HL-60 (cell line): ENCODE measurements at regions not wholly inside any gene's neighbourhood (a gene's known extent, or its start where the extent isn't known, plus 50 kb on each side); places are given as distances from the start of the nearest gene placed in this dataset.

Experiments used
- DNase-seq, 2 experiments: peaks; one replicate each; pipeline ENCODE4 v3.0.0-alpha.2; 2010 to 2020; ENCODE audit warnings: low read depth in 1 of 2, low spot score in 1 of 2
- H3K27ac ChIP-seq: fragments of 250-450 bp; sonication (Bioruptor Pico); replicated peaks from 2 replicates; pipeline ENCODE4 v1.5.1; 2020; ENCODE audit warnings: mild to moderate bottlenecking, moderate library complexity
- H3K27me3 ChIP-seq: fragments of 250-450 bp; sonication (Bioruptor Pico); 2 replicates; pipeline ENCODE4 v1.5.1; 2021; ENCODE audit warnings: mild to moderate bottlenecking, moderate library complexity; ENCODE audit not compliant: insufficient read depth, poor library complexity, severe bottlenecking
- H3K4me3 ChIP-seq: replicated peaks from 2 replicates; pipeline ENCODE4 v1.5.1; 2011; ENCODE audit warnings: mild to moderate bottlenecking, control low read depth, low read length; ENCODE audit not compliant: insufficient read depth
- GABPA ChIP-seq: IDR thresholded peaks from 2 replicates; pipeline ENCODE4 v1.6.1; 2012; ENCODE audit warnings: low read depth
- POLR2AphosphoS5 ChIP-seq: IDR thresholded peaks from 2 replicates; pipeline ENCODE4 v1.6.1; 2012; ENCODE audit warnings: low read depth
- SPI1 ChIP-seq: IDR thresholded peaks from 2 replicates; pipeline ENCODE4 v1.6.1; 2012; ENCODE audit warnings: low read depth, mild to moderate bottlenecking, borderline replicate concordance
- TF ChIP-seq, protein P1 (sequence below): IDR thresholded peaks from 2 replicates; pipeline ENCODE4 v1.6.1; 2012; ENCODE audit warnings: low read depth; ENCODE audit not compliant: insufficient replicate concordance
- TF ChIP-seq, protein P2 (sequence below): IDR thresholded peaks from one replicate; pipeline ENCODE4 v1.5.1; 2011; ENCODE audit warnings: low read length, control low read depth, inconsistent platforms; ENCODE audit not compliant: insufficient read depth

DNA sequence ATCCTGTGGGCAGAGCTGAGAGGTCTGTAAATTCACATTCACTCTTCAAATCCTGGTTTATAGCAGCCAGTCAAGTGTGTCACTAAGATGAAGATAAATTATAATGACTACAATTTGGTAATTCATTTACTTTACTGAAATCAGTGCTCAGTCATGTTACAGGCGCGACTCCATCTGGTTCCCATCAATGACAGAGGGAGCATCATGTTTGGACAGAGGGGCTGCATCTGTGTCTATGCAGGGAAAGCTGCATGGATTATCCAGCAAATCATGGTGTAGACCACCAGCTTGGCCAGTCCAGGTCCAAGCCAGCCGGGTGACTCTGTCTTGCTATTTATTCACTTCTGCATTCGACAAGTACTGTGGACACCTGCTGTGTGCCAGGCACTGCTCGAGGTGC lies 214.1 kb upstream of the ZNF32 start:
- DNase-seq = no peak
- TF ChIP-seq, protein P1, sequence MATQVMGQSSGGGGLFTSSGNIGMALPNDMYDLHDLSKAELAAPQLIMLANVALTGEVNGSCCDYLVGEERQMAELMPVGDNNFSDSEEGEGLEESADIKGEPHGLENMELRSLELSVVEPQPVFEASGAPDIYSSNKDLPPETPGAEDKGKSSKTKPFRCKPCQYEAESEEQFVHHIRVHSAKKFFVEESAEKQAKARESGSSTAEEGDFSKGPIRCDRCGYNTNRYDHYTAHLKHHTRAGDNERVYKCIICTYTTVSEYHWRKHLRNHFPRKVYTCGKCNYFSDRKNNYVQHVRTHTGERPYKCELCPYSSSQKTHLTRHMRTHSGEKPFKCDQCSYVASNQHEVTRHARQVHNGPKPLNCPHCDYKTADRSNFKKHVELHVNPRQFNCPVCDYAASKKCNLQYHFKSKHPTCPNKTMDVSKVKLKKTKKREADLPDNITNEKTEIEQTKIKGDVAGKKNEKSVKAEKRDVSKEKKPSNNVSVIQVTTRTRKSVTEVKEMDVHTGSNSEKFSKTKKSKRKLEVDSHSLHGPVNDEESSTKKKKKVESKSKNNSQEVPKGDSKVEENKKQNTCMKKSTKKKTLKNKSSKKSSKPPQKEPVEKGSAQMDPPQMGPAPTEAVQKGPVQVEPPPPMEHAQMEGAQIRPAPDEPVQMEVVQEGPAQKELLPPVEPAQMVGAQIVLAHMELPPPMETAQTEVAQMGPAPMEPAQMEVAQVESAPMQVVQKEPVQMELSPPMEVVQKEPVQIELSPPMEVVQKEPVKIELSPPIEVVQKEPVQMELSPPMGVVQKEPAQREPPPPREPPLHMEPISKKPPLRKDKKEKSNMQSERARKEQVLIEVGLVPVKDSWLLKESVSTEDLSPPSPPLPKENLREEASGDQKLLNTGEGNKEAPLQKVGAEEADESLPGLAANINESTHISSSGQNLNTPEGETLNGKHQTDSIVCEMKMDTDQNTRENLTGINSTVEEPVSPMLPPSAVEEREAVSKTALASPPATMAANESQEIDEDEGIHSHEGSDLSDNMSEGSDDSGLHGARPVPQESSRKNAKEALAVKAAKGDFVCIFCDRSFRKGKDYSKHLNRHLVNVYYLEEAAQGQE = no peak
- no peak for TF ChIP-seq SPI1
- TF ChIP-seq, protein P2, sequence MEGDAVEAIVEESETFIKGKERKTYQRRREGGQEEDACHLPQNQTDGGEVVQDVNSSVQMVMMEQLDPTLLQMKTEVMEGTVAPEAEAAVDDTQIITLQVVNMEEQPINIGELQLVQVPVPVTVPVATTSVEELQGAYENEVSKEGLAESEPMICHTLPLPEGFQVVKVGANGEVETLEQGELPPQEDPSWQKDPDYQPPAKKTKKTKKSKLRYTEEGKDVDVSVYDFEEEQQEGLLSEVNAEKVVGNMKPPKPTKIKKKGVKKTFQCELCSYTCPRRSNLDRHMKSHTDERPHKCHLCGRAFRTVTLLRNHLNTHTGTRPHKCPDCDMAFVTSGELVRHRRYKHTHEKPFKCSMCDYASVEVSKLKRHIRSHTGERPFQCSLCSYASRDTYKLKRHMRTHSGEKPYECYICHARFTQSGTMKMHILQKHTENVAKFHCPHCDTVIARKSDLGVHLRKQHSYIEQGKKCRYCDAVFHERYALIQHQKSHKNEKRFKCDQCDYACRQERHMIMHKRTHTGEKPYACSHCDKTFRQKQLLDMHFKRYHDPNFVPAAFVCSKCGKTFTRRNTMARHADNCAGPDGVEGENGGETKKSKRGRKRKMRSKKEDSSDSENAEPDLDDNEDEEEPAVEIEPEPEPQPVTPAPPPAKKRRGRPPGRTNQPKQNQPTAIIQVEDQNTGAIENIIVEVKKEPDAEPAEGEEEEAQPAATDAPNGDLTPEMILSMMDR = no peak
- TF ChIP-seq GABPA = no peak
- TF ChIP-seq POLR2AphosphoS5 = no peak
- no peak overlapping the region for H3K4me3 ChIP-seq
- H3K27ac ChIP-seq = no peak overlapping the region
- no peaks in the 10 kb centered on the region for H3K27me3 ChIP-seq

DNA sequence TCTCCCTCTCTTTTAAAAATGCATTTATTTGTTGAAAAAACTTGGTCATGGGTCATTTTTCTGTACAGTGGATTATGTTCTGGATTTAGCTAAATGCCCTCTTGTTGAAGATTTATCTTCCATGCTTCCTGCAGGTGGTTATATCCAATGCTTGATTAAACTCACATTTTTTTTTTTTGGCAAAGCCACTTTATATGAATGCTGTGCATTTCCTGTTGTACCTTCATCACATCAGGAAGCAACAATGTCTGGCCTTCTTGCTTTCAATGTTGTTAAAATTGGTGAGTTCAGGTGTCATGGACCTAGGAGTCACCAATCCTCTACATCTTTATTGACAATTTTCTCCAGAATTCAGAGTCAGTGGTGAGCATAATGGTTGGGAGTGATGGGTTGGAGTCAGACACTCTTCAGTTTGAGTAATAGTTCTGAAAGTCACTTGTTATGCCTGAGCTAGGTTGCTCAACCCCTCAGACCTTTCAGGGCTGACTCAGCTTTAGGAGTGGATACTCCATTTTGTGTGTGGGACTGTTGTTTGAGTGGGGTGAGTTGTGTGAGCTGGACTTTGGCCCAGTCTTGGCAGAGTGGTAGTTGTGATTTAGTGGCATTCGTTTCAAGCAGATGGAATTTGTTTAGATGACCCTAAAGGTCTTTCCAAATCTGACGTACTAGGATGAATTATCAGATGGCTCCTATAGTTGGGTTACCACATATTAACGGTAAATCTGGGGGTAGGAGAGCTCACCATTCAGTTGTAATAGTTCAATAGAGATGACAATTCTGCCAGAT lies 213.5 kb upstream of the ZNF32 start:
- no peak for DNase-seq
- no peak for TF ChIP-seq SPI1
- TF ChIP-seq, protein P1 = no peak
- TF ChIP-seq GABPA = no peak
- TF ChIP-seq, protein P2 = no peak
- no peak for TF ChIP-seq POLR2AphosphoS5
- no peak overlapping the region for H3K27ac ChIP-seq
- H3K27me3 ChIP-seq = no peaks in the 10 kb centered on the region
- no peak overlapping the region for H3K4me3 ChIP-seq

DNA sequence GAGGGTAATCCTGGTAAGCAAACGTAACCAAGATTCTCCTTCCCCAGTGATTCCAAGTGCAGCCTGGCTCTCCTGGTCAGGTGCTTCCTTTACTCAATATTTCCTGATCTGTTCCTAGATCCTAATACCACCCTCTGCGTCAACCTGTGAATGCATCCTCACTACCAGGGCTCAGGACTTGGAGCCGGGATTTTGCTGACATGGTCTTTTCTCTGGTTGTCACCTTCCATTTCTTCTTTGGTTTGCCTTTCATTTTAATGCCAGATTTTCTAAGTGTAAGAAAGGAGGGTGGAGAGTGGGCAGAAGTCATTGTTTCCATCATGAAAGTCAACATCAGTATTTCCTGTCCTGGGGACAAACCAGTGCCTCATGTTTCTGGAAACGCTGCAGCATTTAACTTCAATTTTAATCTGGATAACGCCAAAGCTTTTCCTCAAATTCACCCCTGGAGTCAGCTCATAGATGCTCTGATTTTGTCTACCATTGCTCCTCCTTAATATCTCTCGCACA lies 210.4 kb upstream of the ZNF32 start:
- Histone ChIP-seq H3K4me3 (no peak overlapping the region), H3K27ac (no peak overlapping the region), H3K27me3 (no peaks in the 10 kb centered on the region)
- DNase-seq = no peak
- TF ChIP-seq, protein P2 = no peak
- no peak for TF ChIP-seq GABPA
- TF ChIP-seq POLR2AphosphoS5 = no peak
- TF ChIP-seq, protein P1 = no peak
- no peak for TF ChIP-seq SPI1
